Urothelium cell line (cell line): ENCODE measurements at regions not wholly inside any gene's neighbourhood (a gene's known extent, or its start where the extent isn't known, plus 50 kb on each side); places are given as distances from the start of the nearest gene placed in this dataset.
"Not testable (repeated sequence)": the region's sequence is repeated elsewhere in the genome, so short reads cannot be mapped to it uniquely, and the experiment has no call there.

Source experiments
- DNase-seq: peaks from one replicate; pipeline ENCODE4 v3.0.0; 2011; ENCODE audit warnings: low spot score, mixed read lengths
- FAIRE-seq: peaks from 2 replicates; lab custom pipeline; 2011; peaks lifted over from hg19 to GRCh38; lab: Jason Lieb, UNC

DNA sequence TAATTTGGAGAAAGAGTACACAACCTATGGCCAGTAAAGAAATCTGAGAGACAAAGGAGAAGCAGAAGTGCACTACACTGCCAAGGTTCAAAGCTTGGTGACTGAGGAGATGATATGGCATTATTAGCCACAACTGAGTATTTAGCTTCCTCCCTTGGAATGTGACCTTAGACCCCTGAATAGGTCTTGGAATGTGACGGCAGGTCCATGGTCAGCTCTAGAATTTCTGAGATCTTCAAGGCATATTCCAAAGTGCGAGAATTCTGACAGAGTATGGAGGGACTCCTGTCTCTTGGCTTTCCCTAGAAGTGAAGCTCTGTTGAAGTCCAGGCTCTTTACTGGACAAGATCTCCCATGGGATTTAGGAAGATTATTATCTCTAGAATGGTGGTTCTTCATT, 130.0 kb upstream of the FN1 start:
- FAIRE-seq (no peak), DNase-seq (no peak)

DNA sequence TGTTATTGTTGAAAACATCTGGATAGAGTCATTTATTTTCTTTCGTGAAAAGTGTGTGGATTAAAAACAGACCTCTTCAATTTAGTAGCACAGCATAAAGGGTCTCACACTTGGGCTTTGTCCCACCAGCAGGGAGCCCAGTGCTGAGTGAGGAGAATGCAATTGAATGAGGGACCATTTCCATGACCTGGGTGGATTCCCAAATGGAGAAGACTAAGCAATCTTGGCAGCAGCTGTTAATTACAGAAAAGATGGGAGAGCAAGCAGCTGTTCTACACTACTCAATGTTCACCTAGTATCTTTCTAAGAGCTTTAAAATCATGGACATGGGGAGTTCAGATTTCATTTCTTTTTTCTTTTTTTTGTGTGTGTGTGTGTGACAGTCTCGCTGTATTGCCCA, 121.8 kb upstream of the FN1 start:
- no peak for FAIRE-seq
- no peak for DNase-seq

- no peak for FAIRE-seq
- DNase-seq: no peak
These were observed 121.1 kb upstream of the FN1 start for GRCh38 chr2:215556979-215557378.

DNA sequence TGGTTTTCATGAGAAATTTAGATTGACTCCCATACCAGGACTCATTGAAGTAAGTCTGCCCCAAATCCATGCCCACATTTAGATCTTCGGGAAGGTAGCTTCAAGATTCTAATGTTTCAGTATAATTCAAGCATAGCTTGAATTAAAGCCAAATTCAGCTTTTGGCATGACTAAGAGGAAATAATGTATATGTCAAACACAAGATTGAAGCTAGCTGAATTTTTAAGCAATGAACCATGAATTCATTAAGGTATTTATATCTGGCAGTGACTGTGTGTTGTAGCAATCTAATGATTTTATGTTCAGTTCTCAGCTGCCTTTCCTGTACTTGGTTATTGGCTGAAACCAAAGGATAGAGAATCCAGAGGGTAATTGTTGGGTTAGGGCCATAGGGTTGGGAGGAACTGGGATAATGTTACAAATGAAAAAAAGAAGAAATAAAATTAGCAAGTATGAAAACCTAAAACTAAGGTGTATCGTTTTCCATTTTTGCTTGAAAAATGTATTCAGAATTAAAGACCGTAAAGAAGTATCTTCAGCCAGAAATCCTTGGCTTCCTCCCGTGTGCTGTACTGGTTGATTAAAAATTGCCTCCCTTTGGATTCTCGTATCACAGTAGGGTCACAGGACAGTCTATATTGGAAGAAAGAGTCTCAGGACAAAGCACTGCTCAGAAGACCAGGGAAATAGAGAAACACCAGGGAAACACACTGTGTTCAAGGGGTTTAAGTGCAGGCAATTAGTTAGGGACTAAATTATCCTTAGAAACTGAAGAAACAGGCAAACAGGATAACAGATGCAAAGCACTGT, 119.0 kb upstream of the FN1 start:
- no peak for DNase-seq

DNA sequence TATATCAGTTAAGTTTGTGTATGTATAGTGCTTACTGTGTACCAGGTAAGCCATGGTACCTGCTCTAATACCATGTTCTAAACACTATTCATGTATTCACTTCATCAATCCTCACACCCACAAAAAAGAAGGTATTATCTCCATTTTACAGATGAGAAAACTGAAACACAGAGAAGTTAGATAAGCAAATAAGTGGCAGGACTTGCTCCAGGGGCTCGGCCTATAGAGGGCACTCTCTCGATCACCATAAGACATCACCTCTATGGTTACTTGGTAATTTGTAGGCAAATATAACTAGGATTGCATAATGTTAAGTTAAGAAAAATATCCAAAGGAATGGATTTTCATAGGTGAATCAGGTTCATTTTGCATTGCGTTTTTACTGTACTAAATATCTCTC, 118.1 kb upstream of the FN1 start:
- FAIRE-seq (no peak), DNase-seq (no peak)

More for the DNA sequence above, 119.0 kb upstream of the FN1 start:
- FAIRE-seq: no peak

- DNase-seq: no peak
- FAIRE-seq: no peak
These were observed 116.3 kb upstream of the FN1 start for GRCh38 chr2:215552144-215552580.

DNA sequence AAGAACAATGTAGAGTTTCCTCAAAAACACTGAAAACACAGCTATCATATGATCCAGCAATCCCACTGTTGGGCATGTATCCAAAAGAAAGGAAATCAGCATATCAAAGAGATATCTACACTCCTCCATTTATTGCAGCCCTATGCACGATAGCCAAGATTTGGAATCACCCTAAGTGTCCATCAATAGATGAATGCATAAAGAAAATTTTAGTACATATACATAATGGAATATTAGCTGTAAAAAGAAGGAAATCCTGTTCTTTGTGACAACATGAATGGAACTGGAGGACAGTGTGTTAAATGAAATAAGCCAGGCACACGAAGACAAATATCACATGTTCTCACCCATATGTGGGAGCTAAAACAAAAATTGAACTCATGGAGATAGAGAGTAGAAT, 114.5 kb upstream of the FN1 start:
- no peak for FAIRE-seq
- DNase-seq: no peak

DNA sequence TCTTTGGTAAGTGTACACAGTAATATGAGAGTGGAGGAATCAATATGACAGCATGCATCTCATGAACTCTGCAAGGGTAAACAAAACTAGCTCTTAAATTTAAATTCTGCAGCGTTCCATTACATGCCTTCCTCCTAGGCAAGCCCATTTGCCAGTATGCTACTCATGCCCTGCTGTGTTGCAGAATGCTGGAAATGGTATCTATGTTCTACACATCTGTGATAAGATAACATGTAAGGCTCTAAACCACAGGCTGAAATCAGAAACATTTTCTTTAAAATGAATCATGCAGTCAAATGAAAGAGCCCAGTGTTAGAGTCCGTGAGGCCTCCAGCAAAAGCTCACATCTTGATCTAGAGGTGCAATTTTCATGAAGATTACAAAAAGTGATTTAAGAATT, 112.8 kb upstream of the FN1 start:
- DNase-seq (no peak), FAIRE-seq (no peak)

GRCh38 chr2:215542690-215543089, 106.8 kb upstream of the FN1 start:
- no peak for DNase-seq
- FAIRE-seq: no peak

DNA sequence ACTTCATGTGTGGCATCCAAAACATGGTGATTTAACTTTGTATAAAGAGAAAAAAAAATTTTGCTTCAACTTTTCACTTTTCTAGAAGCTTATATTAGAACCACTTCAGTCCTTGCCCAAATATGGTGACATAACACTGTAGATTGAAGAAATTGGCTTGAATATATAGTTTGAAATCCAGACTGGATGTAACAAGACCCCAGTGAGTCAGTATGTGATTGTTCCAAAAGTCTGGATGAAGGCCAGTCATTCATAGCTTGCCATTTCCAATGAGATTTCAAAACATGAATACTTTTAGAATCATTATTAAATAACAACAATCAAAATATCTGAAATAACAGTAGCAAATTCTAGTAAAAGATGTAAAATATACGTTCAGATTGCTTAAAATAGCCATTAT, 104.8 kb upstream of the FN1 start:
- FAIRE-seq: no peak

DNA sequence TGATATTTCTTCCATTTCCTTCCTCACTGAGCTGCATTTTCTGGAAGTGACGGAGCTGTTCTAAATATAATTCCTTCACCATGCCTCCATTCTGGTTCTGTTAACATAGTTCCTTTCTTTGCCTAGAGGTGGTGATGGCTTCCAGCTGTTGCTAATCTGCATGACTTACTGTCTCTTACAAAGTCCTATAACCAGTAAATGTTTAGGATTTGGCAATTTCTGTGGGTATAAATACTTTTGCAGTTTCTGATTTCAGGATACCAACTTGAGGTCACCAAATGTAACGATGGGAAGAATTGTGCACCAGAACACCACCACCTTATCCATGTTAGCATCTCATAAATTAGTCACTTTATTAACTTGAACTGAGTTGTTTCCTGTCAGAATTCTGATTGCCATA, 101.7 kb upstream of the FN1 start:
- FAIRE-seq (no peak), DNase-seq (no peak)

More for the DNA sequence above, 104.8 kb upstream of the FN1 start:
- peak; percentile 33 for DNase-seq

- FAIRE-seq: no peak
- peak; percentile 14 for DNase-seq
These were observed 100.6 kb upstream of the FN1 start for GRCh38 chr2:215536510-215536909.

- FAIRE-seq (no peak), DNase-seq (no peak)
These were observed 99.9 kb upstream of the FN1 start for GRCh38 chr2:215535741-215536140.

DNA sequence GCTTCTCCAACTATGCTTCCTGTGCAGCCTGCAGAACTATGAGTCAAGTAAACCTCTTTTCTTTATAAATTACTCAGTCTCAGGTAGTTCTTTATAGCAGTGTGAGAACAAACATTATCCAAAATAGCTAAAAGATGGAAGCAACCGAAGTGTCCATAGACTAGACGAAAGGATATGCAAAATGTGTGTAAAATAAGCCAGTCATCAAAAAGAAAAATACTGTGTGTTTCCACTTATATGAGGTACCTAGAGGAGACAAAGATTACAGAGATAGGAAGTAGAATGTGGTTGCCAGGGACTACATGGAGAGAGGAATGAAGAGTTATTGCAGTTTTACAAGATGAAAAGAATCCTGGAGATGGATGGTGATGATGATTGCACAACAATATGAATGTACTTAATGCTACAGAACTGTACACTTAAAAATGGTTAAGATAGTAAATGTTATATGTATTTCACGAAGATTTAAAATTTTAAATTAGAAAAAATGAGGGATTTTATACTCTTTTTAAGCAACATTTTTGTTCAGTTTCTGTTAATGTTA, 99.3 kb upstream of the FN1 start:
- DNase-seq (no peak), FAIRE-seq (no peak)

DNA sequence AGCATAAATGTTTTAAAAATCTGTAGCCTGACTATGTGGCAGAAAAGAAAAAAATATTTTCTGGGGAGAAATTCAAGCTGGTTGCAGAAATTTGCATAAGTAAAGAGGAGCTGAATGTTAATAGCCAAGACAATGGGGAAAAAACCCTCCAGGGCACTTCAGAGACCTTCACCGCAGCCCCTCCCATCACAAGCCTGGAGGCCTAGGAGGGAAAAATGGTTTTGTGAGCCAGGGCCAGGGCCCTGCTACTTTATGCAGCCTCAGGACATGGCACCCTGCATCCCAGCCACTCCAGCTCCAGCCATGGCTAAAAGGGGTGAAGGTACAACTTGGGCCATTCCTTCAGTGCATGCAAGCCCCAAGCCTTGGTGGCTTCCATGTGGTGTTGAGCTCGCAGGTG, 97.8 kb upstream of the FN1 start:
- DNase-seq, FAIRE-seq: not testable (repeated sequence)

DNA sequence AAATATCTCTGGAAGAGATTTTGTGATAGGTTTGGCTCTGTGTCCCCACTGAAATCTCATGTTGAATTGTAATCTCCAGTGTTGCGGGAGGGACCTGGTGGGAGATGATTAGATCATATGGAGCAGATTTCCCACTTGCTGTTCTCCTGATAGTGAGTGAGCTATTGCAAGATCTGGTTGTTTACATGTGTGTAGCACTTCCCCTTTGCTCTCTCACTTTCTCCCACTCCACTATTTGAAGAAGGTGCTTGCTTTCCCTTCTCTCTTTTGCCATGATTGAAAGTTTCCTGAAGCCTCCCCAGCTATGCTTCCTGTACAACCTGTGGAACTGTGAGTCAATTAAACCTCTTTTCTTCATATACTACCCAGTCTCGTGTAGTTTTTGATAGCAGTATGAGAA, 97.0 kb upstream of the FN1 start:
- DNase-seq: no peak
- no peak for FAIRE-seq

- FAIRE-seq (no peak), DNase-seq (peak; percentile 33)
These were observed 95.4 kb upstream of the FN1 start for GRCh38 chr2:215531284-215531683.

DNA sequence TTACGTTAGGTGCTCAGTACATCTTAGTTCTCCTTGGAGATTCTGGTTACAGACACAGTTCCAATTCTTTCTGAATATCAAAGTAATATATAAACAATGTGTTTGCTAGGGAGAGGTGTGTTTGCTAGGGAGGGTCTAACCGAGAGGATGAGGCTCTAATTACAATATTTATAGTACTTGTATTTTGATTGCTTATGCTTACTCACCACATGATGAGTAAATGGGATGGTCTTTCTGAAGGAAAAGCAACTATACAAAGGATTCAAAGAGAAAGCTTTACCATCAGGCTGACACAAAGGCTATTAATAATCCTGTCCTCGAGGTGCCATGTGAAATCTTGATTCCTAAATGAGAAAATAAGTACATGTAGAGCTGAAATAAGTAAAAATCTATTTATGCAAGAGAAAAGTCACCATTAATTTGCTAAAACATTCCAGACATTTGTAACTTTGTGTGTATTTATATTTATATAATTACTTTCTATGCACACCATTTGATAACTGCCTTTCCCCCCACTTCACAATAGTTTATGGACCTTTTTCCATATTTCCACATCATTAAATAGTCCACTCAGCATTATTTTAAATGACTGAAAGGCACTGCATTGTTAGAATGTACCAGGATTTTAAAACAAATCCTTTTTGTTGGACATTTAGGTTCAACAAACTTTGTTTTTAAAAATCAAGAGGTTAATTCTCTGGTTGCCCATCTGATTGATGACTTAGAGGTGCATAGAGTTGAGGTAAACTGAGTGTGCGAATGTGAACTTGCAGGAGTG, 94.5 kb upstream of the FN1 start:
- FAIRE-seq (no peak), DNase-seq (no peak)

DNA sequence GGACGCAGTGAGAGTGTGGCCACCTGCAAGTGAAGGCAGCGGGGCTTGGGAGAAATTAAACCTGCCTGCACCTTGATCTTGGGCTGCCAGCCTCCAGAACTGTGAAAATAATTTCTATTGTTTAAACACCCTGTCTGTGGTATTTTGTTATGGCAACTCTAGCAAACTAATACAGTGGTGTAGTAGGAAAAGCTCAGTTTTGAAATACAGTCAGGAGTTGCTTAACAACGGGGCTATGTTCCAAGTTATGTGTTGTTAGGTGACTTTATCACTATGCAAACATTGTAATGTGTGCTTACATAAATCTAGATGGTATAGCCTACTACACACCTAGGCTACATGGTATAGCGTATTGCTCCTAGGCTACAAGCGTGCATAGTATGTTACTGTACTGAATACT, 93.4 kb upstream of the FN1 start:
- FAIRE-seq: no peak
- DNase-seq: no peak

GRCh38 chr2:215528555-215528954, 92.7 kb upstream of the FN1 start:
- FAIRE-seq: no peak
- peak; percentile 64 for DNase-seq

GRCh38 chr2:215527736-215528135, 91.9 kb upstream of the FN1 start:
- FAIRE-seq (no peak), DNase-seq (no peak)

DNA sequence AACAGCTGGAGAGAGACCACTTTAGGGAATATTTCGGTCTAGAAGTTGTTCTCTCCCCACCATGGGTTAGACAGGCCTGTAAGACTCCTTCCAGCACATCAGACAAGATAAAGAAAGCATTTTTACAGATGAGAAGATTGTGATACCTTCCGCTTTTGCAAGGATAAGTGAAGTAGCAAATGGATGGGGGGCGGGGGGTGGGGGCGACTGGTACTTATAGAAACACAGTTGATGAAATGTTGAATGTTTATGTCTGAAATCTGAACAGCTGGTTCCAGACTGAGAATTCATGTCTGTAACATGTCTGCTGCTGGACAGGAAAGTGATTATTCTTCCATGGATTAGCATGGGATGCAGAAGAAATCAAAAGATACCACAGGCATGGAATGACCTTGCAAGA, 90.5 kb upstream of the FN1 start:
- no peak for FAIRE-seq
- DNase-seq: no peak
